ENCODE measurements at regions not wholly inside any gene's neighbourhood (a gene's known extent, or its start where the extent isn't known, plus 50 kb on each side); places are given as distances from the start of the nearest gene placed in this dataset.

DNA sequence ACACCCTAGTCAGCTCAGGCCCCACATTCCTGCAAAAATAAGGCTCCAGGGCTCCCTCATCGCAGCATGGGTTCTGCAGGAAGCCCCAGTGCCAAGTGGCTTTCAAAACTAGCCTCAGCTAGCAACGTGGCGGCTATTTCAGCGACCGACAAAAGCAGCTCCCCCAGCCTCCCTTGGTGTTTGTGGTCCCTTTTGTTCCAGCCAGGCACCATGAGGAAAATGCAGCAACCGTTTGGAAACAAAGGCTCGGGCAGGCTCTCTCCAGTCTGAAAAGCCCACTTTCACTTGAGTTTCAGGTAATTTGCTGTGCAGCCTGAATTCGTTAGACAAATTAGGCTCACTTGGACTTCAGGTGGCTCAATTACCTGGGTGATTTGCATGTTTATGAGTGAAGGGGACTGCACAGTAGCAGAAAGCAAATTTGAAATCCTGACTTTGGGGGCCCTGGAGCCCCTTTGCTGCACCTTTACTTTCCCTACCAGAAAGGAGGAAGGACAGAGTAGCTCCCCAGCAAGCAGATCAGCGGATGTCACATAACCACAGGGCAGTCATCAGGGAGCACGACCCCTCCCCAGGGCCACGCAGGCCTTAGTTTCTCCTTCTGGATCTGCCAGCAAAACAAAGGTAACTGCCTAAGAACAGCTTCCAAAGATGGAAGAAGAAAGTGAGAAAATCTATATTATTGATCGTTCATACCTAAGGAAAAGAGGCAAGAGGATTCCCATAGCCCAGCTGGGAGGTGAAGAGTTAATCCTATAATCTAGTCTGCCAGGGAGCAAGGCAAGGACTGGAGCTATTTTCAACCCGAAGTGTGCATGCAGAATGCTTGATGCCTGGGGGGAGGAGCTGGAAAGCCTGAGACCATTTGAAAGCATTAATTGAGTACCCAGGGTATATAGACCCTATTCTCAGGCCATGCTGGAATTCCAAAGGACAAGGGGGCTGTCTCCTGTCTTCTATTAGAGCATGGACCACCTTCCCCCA is 143.1 kb upstream of the SDK2 start:
- DNase-seq: no peak

DNA sequence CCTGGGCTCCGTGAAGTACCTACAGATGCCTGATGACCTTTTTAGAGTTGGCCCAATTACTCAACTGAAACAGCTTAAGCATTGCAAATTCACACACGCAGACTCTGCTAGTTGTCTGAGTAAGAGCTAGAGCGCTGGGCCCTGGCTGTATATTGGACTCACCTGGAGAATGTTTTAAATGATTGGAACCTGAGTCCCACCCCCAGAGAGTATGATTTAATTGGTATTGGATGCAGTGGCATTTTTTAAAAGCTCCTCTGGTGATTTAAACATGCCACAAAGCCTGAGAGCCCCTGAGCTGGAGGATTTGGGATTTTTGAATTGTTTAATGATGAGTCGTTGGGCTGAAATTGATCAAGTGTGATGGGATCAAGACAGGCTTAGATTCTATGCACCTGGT is 143.9 kb upstream of the SDK2 start:
- no peak for DNase-seq

DNA sequence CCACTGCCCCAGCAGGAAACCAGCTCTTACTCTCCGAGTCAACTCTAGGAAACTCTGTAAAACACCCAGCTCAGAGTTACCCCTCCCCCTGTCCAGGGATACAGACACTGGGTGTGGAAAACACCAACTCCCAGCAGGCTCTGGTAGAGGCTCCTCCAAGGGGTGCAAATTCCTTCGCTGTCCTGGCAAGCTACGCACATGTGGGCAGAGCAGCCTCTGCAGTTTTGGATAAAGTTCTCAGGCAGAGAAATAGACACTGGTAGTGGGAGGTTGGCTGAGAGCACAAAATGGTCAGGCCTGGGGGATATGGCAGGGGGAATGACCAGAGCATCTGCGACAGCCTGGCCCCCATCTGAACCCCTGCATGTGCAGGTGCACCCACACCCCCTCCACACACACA is 146.9 kb upstream of the SDK2 start:
- no peak for DNase-seq

DNA sequence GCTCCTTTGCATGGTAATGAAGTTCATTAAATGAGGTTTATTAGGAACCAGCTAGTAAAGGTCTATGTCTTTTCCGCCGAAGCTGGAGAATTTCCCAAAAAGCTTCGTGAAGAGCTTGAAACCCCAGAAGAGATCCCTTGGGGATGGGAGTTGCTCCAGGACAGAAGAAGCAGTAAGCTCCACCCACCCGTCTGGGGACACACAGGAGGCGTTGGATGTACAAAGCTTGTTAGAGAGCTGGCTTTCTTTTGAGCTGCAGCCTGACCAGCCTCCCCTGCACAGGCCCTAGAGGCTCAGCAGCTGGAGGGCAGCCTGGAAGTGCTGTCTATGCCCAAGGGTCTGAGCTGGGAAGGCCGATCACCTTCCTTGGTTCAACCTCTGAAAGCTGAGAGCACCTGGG is 147.4 kb upstream of the SDK2 start:
- no peak for DNase-seq

DNA sequence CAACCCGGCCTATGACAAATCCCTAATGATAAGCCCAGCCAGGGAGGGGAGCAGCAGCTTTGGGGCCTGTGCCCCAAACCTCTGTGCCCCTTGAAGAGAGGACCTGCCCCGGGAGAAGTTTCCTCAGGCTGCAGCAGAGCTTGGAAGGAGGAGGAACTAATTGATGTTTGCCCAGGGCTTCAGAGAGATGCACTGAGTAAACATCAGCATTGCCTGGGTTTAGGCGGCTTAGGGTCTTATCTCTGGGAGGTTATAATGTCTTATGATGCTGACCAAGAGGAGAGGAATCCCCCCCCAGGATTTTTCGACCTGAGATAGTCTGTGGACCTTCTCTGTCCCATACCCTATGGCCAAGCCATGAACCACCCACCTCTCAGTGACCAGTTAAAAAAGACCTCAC is 148.7 kb upstream of the SDK2 start:
- DNase-seq: no peak

DNA sequence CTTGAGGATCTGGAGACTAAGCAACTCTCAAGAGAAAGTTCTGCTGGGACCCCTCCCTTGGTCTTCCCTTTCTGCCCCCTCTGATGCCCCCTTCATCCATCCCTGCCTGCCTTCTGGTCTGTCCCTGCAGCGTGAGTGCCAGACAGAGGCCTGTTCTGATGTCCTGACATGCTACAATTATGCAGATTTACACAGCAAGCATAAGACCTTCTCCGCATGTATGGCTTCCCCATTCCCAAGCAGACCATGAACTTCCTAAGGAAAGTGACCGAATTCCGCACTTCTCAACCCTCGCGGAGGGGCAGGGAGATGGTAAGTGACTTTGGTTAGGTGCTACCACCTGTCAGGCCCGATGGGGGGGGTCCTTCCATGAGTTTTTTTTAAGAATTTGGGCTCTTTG is 150.1 kb upstream of the SDK2 start:
- no peak for DNase-seq

DNA sequence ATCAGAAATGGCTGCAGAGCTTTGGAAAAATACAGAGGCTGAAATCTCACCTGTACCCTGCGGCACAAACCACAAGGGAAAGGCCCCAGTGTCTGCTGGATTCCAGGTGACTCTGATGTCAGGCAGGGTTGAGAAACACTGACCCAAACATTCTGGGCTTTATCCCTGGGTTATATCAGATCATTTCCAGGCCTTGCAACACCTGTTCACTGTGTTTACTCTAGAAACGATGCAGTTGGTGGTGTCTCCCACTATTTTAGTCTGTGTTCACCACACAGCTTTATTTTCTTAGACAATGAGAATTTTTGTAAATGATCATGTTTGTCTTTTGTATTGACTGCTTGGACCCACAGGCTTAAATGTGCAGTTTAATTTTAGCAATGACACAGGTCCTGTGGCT is 151.5 kb upstream of the SDK2 start:
- no peak for DNase-seq

DNA sequence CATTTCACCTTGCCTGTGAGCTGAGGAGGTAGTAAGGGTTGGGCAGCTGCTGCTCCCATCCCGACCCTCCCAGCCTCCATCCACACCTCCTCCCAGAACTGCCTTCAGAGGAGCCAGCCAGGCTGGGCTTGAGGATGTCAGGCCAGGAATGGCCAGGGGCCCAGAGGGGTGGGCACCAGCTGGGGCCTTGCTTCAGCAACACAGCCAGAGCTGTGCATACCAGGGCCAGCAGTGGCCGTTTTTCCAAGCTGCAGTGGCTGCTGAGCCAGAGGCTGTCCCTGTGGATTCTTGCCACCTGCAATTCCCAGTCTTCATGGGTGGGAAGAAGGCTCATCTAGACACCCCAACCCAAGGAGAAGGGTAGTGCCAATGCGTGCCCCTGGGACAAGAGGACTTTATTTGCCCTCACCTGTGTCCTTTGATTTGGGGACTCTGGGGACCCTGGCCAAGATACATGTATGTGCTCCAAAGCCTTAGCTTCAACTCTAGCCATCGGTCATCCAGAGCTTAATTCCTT is 153.4 kb upstream of the SDK2 start:
- no peak for DNase-seq

DNA sequence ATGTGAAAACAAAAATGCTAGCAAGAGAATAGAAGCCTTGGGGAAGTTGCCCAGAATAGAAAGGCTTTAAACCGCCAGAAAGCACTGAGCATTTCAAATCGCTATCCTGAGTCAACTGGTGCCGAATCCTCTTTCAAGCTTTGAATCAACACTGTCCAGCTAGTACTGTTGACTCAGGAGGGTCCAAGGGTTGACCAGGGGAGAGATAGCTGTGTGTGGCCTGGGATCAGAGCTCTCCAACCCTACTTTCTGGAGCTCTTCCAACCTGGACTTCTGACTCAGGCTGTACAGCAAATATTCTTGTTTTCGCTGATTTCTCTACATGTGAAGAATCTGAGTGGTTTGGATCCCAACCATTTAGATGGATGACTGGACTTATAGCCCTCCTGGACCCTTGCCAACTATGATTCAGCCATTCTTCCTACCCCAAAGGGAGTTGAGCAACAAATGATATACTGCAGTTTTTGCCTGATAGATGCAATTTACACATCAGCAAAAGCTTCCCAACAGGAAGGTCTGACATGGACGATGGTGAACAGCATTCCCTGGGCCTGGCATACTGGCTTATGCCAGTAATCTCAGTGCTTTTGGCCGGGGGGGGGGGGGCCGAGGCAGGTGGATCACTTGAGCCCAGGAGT is 154.0 kb upstream of the SDK2 start:
- DNase-seq: no peak

DNA sequence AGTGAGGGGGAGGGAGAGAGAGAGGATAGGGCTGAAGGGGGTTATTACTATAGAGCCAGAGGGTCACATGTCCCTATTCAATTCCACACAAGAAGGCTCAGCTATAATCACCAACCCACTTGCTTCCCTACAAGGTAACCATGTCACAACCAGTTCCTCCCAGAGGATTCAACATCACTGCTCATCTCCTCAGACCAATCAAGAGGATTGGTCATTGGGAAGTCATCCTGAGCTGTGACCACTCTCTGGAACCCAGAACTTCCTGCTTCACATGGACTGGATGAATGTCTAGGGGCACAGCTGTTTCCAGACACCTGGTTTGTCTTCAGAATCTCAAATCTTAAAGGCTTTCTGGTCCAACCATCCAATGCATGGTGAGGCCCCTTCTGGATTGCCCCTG is 154.9 kb upstream of the SDK2 start:
- no peak for DNase-seq

DNA sequence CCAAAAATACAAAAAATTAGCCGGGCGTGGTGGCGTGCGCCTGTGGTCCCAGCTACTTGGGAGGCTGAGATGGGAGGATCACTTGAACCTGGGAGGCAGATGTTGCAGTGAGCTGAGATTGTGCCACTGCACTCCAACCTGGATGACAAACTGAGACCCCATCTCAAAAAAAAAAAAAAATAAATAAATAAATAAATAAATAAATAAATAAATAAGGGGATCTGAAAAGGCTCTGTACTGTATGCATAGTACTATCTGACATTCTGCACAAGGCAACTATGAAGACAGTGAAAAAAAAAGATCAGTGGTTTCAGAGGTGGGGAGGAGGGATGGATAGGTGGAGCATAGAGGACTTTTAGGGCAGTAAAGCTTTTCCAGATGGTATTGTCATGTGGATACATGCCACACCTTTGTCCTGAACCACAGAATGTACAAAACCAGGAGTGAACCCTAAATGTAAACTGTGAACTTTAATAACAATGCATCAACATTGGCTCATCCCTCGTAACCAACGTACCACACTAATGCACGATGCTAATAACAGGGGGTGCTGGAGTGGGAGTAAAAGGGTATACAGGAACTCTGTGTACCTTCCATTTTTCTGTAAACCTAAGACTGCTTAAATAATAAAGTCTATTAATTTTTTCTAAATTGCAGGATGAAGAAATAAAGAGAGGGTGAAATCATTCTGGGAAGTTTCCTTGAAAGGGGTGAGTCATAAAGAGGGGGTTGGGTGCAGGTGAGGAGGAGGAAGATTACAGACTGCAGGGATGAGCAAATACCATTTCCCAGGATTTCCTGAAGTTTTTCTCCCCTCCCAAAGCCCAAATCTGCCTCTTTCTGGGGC is 155.8 kb upstream of the SDK2 start:
- no peak for DNase-seq

DNA sequence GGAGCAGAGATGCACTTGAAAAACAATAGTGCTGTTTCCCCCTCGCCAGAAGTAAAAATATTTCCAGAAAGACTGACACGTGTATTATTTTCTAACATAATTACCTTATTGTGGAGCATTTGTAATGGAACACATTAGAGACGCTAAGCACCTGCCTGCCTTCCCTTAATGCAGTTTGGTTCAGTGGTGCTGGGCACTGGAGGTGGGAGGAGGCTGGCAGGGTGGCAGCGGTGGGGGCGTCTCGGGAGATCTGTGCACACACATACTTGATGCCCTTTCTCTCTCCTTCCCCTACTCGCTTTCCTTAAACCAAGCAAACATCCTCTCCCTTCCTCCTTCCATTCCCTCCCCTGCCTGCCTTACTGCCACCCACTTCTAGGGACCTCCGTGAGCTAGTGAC is 156.6 kb upstream of the SDK2 start:
- DNase-seq: no peak

DNA sequence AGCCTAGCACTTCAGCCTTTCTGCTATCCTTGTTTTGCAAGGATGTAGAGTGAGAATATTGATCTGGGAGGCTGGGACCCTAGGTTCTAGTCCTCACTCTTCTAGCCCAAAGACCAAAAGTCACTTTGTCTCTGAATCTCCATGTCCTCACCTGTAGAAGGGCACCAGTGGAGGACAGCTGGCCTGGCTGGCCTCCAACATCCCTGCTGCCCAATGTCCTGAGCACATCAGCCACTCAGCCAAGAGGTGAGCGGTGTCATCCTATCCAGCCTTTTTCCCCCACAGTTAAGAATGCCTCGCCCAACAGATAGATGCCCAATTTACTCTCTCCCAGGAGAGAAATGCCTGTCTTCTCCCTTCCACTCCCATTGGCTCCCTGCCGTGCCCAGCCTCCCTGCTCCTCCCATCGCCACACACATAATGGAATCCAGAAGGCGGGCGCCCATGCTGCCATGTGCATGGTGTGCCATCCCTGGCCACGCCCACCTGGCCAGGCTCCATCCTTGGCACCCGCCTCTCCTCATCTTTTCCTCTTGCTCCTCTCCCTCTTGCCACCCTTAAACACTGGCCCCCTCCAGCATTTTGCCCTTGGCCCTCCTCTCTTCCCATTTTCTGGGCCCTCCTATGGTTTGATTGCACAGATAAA is 157.3 kb upstream of the SDK2 start:
- no peak for DNase-seq

DNA sequence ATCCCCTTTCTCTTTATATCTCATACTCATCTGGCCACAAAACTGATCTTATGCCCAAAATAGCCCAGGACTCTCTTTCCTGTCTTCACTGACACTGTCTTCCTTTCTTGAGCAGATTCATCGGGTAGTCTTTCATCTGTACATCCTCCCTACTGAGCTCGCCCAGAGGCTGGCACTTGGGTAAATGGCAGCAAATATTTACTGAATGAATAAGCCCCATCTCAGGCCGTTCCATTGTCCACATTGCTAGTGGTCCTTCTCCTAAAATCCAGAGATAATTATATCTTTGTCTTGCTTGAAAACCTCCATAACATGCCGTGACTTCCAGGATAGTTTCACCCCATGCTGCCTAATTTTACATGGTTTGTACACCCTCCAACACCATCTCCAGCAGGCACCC is 158.1 kb upstream of the SDK2 start:
- no peak for DNase-seq

DNA sequence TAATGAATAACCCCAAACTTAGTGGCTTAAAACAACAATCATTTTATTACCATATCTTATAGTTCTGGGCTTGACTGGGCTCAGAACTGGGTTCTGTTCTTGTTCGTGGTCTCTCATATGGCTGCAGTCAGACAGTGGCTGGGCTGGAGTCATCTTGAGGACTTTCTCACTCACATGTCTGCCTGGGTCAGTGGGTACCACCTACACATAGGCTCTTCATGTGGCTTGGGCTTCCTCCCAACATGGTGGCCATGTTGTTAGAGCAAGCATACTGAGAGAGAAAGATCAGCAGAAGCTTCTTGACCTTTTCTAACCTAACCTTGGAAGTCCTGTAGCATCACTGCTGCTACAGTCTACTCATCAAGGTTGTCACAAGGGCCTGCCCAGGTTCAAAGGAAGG is 158.6 kb upstream of the SDK2 start:
- no peak for DNase-seq

DNA sequence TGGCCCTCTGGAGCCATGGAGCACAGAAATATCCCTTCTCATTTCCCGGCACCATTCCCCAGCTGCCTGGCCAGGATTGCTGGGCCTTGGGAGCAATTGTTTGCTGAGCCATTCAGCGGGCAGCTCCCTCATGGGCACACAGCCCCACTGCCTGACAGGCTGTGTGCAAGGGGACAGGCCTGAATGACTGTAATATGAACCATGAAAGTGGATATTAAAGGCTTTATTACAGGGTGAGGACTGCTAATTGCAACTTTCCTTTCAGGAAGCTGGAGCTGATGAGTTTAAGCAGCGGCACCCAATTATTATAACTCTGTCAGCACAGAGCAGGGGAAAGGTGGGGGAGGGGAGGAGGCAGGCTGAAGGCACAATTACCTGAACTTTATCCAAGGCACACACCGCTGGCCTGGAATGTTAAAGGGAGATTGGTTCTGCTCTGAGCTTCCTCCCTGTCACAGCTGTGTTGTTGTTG is 159.8 kb upstream of the SDK2 start:
- DNase-seq: peak; percentile 88

DNA sequence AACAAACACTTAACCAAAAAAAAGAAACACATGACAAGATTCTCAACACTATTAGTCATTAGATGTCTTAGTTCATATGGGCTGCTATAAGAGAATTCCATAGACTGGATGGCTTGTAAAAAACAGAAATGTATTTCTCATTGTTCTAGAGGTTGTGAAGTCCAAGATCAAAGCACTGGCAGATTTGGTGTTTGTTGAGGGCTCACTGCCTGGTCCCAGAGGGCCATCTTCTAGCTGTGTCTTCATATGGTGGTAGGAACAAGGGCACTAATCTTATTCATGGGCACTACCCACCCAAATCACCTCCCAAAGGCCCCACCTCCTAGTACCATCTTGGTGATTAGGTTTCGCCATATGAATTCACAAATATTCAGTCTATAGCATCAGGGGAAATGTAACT is 162.5 kb upstream of the SDK2 start:
- DNase-seq: no peak

DNA sequence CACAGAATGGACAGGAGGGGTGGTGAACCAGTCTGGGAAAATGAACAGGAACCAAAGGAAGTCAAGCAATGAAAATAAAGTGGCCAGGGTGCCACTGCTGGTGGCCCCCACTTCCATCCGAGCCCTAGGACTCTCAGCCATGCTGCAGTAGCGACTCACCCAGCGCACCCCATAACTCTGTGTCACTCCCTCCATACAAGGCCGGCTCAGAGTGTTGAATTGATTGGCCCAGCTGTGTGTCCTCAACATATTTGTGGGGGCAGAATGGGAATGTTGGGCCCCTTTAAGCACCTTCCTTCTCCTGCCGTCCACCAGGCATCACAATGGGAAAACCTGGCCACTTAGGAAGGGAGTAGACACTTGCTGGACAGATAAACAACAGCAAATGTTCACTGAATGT is 169.0 kb upstream of the SDK2 start:
- DNase-seq: no peak

DNA sequence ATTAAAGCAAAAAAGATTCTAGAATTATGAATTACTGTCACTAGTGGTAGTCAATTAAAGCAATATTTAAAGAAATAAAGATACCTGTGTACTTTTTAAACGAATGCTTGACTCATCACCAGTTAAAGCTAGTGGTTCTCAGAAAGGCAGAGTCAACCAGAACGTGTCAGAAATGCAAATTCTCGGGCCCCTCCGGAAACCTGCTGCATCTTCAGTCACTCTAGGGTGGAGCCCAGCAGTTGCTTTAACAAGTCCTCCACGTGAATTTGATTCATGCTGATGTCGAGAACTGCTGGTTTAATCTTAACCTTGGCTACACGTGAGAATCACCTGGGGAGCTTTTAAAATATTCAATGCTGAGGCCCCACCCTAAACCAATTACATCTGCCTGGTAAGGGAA is 169.8 kb upstream of the SDK2 start:
- DNase-seq: no peak

DNA sequence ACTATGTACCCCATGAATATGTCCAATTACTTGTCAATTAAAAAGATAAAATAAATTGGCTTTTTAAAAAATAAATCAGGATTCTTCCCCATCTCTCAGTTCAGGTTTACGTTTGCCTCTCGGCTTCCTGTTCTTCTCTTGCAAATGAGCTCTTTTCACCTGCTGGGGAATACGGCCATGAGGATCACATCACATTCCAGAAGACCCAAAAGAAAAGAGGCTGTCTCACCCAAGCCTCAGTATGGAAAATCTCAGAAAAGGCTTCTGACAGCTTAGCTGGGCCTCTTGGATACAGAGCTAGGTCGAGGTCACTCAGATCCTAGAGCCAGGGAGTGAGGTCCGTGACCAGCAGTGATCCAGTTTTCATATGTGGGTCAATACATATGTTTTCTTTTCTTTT is 171.2 kb upstream of the SDK2 start:
- DNase-seq: no peak

DNA sequence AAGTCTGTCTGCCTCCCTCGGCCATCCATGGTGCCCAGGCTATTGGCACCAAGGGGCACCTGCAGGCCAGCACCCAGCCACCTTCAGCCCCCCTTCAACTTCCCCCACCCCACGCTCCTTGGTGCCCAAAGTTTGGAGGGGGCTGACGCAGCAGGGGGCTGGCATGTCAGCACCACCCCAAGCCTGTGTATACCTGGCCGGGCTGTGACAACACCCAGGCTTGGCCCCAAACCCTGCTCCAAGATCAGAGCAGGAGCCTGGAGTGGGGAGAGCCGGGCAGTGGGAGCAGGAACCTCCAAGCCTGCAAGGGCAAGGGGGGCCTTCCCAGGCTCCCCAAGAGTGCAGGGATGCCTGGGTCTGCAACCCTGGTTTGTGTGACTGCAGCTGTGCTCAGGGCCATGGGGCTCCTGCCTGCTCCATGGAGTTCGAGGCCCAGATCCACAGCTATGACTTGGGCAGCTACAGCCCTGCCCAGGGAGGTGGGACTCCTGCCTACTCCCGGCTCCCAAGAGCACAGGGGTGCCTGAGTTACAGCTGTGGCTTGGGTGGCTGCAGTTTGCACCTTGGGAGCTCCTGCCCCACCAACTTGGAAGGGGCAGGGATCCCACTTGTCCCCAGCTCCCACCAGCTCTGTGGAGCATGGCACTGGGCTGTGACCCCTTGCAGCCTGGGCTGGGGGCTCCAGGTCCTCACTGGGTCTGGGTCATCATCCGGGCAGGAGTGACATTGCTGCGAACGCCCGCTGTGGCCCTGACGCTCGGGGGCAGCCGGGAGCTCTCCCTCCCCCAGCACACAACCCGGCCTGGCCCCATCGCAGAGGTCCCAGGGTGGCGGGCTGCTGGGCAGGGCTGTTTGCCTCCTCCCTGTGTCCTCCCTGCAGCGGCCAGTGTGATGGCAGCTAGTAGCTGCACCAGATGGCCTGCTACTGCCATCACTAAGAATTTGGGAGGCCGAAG is 175.5 kb upstream of the SDK2 start:
- DNase-seq: no peak
